ENCODE measurements at regions not wholly inside any gene's neighbourhood (a gene's known extent, or its start where the extent isn't known, plus 50 kb on each side); places are given as distances from the start of the nearest gene placed in this dataset.

GRCh38 chr4:176539091-176539784 lies 219.5 kb downstream of the SPCS3 start:
- no peaks in the 10 kb centered on the region for H3K9me3 Mint-ChIP-seq

GRCh38 chr4:176539785-176540175 lies 220.0 kb downstream of the SPCS3 start:
- Mint-ChIP-seq H3K4me1 (peaks cover 9% of the 10 kb centered on the region), H3K27me3 (ENCODE audit: low read depth) (no peaks in the 10 kb centered on the region), H3K36me3 (ENCODE audit: low read depth) (no peaks in the 10 kb centered on the region), H3K4me3 (no peak overlapping the region), H3K9me3 (no peaks in the 10 kb centered on the region), H3K27ac (ENCODE audit: unreplicated experiment) (no peak overlapping the region)
- no peak for DNase-seq (ENCODE audit: low read depth, low spot score)
- no peak for TF ChIP-seq CTCF (conservative IDR thresholded peaks at IDR 0.05)

More at GRCh38 chr4:176539091-176539784, 219.5 kb downstream of the SPCS3 start:
- DNase-seq (ENCODE audit: low read depth, low spot score): no peak
- Mint-ChIP-seq H3K27ac (ENCODE audit: unreplicated experiment) (no peak overlapping the region), H3K36me3 (ENCODE audit: low read depth) (no peaks in the 10 kb centered on the region), H3K4me3 (no peak overlapping the region), H3K27me3 (ENCODE audit: low read depth) (no peaks in the 10 kb centered on the region), H3K4me1 (peaks cover 9% of the 10 kb centered on the region)
- no peak for TF ChIP-seq CTCF (conservative IDR thresholded peaks at IDR 0.05)

GRCh38 chr4:176540814-176541213 lies 221.0 kb downstream of the SPCS3 start:
- no peaks in the 10 kb centered on the region for H3K36me3 Mint-ChIP-seq (ENCODE audit: low read depth)
- TF ChIP-seq CTCF (conservative IDR thresholded peaks at IDR 0.05): no peak
- no peak overlapping the region for H3K27ac Mint-ChIP-seq (ENCODE audit: unreplicated experiment)
- peaks cover 2% of the 10 kb centered on the region for H3K9me3 Mint-ChIP-seq
- DNase-seq (ENCODE audit: low read depth, low spot score): no peak
- no peaks in the 10 kb centered on the region for H3K27me3 Mint-ChIP-seq (ENCODE audit: low read depth)
- no peak overlapping the region for H3K4me3 Mint-ChIP-seq
- H3K4me1 Mint-ChIP-seq: peaks cover 9% of the 10 kb centered on the region

- no peak for DNase-seq (ENCODE audit: low read depth, low spot score)
- Mint-ChIP-seq H3K27ac (ENCODE audit: unreplicated experiment) (no peak overlapping the region), H3K27me3 (ENCODE audit: low read depth) (no peaks in the 10 kb centered on the region), H3K4me3 (no peak overlapping the region), H3K36me3 (ENCODE audit: low read depth) (no peaks in the 10 kb centered on the region), H3K9me3 (peaks cover 2% of the 10 kb centered on the region), H3K4me1 (no peaks in the 10 kb centered on the region)
- TF ChIP-seq CTCF (conservative IDR thresholded peaks at IDR 0.05): no peak
Observed at GRCh38 chr4:176545872-176546271, 226.1 kb downstream of the SPCS3 start.

- no peak for DNase-seq (ENCODE audit: low read depth, low spot score)
- no peak overlapping the region for H3K4me3 Mint-ChIP-seq
- H3K27ac Mint-ChIP-seq (ENCODE audit: unreplicated experiment): no peak overlapping the region
- peaks cover 2% of the 10 kb centered on the region for H3K9me3 Mint-ChIP-seq
- no peak for TF ChIP-seq CTCF (conservative IDR thresholded peaks at IDR 0.05)
- H3K27me3 Mint-ChIP-seq (ENCODE audit: low read depth): no peaks in the 10 kb centered on the region
- peaks cover 2% of the 10 kb centered on the region for H3K36me3 Mint-ChIP-seq (ENCODE audit: low read depth)
- H3K4me1 Mint-ChIP-seq: peaks cover 4% of the 10 kb centered on the region
Observed at GRCh38 chr4:176546975-176547374, 227.2 kb downstream of the SPCS3 start.

Data from neural crest cell (in vitro differentiated cells).